ENCODE measurements at regions not wholly inside any gene's neighbourhood (a gene's known extent, or its start where the extent isn't known, plus 50 kb on each side); places are given as distances from the start of the nearest gene placed in this dataset.

DNA sequence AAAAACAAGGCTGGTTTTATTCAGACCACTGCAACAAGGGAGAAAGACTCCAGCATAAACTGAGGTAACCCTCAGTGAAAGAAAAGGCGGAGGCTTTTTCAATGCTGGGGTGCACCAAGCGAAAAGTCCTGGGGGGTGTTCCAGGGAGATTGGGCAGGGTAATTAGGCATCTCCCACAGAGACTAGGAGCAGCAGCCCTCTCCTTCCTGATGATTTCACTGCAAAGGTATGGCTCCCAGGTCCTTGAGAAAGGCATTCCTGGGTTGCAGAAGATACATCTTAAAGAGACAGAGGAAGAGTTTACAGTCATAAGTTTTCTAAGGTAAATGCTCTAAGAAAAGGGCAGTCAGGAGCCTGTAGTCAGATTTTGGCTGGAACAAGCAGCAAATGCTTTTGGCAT lies 412.0 kb downstream of the FOXO1 start:
- TF ChIP-seq, protein P1, sequence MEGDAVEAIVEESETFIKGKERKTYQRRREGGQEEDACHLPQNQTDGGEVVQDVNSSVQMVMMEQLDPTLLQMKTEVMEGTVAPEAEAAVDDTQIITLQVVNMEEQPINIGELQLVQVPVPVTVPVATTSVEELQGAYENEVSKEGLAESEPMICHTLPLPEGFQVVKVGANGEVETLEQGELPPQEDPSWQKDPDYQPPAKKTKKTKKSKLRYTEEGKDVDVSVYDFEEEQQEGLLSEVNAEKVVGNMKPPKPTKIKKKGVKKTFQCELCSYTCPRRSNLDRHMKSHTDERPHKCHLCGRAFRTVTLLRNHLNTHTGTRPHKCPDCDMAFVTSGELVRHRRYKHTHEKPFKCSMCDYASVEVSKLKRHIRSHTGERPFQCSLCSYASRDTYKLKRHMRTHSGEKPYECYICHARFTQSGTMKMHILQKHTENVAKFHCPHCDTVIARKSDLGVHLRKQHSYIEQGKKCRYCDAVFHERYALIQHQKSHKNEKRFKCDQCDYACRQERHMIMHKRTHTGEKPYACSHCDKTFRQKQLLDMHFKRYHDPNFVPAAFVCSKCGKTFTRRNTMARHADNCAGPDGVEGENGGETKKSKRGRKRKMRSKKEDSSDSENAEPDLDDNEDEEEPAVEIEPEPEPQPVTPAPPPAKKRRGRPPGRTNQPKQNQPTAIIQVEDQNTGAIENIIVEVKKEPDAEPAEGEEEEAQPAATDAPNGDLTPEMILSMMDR (IDR thresholded peaks at IDR 0.05), result no peak
- no peak for TF ChIP-seq POLR2A (IDR thresholded peaks at IDR 0.05)
